Tibial artery (tissue), 4 donors: ENCODE measurements at regions not wholly inside any gene's neighbourhood (a gene's known extent, or its start where the extent isn't known, plus 50 kb on each side); places are given as distances from the start of the nearest gene placed in this dataset.

Source experiments
- DNase-seq, 2 donors: peaks; one replicate each; pipeline ENCODE4 v3.0.0-alpha.2; 2019
- H3K27ac ChIP-seq, 2 donors: fragments of 200-600 bp; sonication (generic) in 1 of 2; 1 replicate in 1 of 2; 2 replicates in 1 of 2; pipeline ENCODE4 v1.5.1; 2018 to 2019; ENCODE audit warnings: mild to moderate bottlenecking in 1 of 2
- H3K27me3 ChIP-seq, 2 donors: fragments of 200-600 bp; sonication (generic) in 1 of 2; one replicate each; pipeline versions ENCODE4 v1.5.1 to v1.6.0; 2016 to 2019
- H3K36me3 ChIP-seq, 3 donors: fragments of 200-600 bp; sonication (generic) in 2 of 3; one replicate each; pipeline ENCODE4 v1.5.1; 2016 to 2019; ENCODE audit warnings: mild to moderate bottlenecking in 2 of 3
- H3K4me1 ChIP-seq, 4 donors: fragments of 200-600 bp; sonication (generic) in 2 of 4; 1 replicate in 3 of 4; 2 replicates in 1 of 4; pipeline ENCODE4 v1.5.1; 2016 to 2019
- H3K4me3 ChIP-seq, 2 donors: fragments of 200-600 bp; sonication (generic) in 1 of 2; 1 replicate in 1 of 2; 2 replicates in 1 of 2; pipeline ENCODE4 v1.5.1; 2018 to 2019; ENCODE audit warnings: mild to moderate bottlenecking in 2 of 2
- H3K9me3 ChIP-seq, 3 donors: fragments of 200-600 bp; sonication (generic) in 1 of 3; one replicate each; pipeline ENCODE4 v1.5.1; 2016 to 2019
- CTCF ChIP-seq, 2 experiments: fragments of 200-600 bp in 1 of 2; fragments of 450-650 bp in 1 of 2; IDR thresholded peaks; one replicate each; pipeline ENCODE4 v1.5.1; 2017 to 2019; ENCODE audit warnings: antibody characterized with exemption in 2 of 2, mild to moderate bottlenecking in 1 of 2, moderate library complexity in 1 of 2
- intact Hi-C: fragments of 100-400 bp; cut with DNase I; formaldehyde crosslinking; loops from one replicate; pipeline ENCODE4 v1.15.0; 2023; ENCODE audit warnings: low total_unique reads

- intact Hi-C loops = no loop called here
- Histone ChIP-seq H3K27ac (no peak overlapping the region), H3K36me3 (no peaks in the 10 kb centered on the region), H3K9me3 (peaks cover 0 to 1% (median 0%) of the 10 kb centered on the region in 3 donors), H3K27me3 (no peaks in the 10 kb centered on the region), H3K4me3 (no peak overlapping the region), H3K4me1 (no peaks in the 10 kb centered on the region)
- no peak for TF ChIP-seq CTCF (IDR thresholded peaks at IDR 0.05)
- no peak for DNase-seq
These were observed 245.9 kb downstream of the IDS start for GRCh38 chrX:149259241-149259640.

- Histone ChIP-seq H3K27ac (no peak overlapping the region), H3K4me1 (peaks cover 0 to 3% (median 0%) of the 10 kb centered on the region in 4 donors), H3K9me3 (no peaks in the 10 kb centered on the region), H3K27me3 (no peaks in the 10 kb centered on the region), H3K4me3 (no peak overlapping the region), H3K36me3 (no peaks in the 10 kb centered on the region)
- intact Hi-C loops = no loop called here
- DNase-seq = no peak
- TF ChIP-seq CTCF (IDR thresholded peaks at IDR 0.05) = no peak
These were observed 249.2 kb downstream of the IDS start for GRCh38 chrX:149255860-149256259.

GRCh38 chrX:149248073-149248625 is 257.0 kb downstream of the IDS start:
- TF ChIP-seq CTCF (IDR thresholded peaks at IDR 0.05) = no peak
- peaks cover 0 to 3% (median 0%) of the 10 kb centered on the region in 4 donors for H3K4me1 ChIP-seq
- intact Hi-C loops = no loop called here

GRCh38 chrX:149230689-149231088 is 274.4 kb downstream of the IDS start:
- Histone ChIP-seq H3K9me3 (peaks cover 0 to 8% (median 0%) of the 10 kb centered on the region in 3 donors), H3K36me3 (no peaks in the 10 kb centered on the region), H3K27ac (no peak overlapping the region), H3K4me3 (no peak overlapping the region), H3K27me3 (no peaks in the 10 kb centered on the region), H3K4me1 (no peaks in the 10 kb centered on the region)
- intact Hi-C loops = no loop called here
- no peak for DNase-seq
- TF ChIP-seq CTCF (IDR thresholded peaks at IDR 0.05) = no peak

More at GRCh38 chrX:149248073-149248625, 257.0 kb downstream of the IDS start:
- Histone ChIP-seq H3K9me3 (no peaks in the 10 kb centered on the region), H3K36me3 (no peaks in the 10 kb centered on the region), H3K4me3 (no peak overlapping the region), H3K27ac (peak overlapping the region in 1 of 2 donors; percentile 5), H3K27me3 (no peaks in the 10 kb centered on the region)
- DNase-seq = no peak

GRCh38 chrX:149223854-149224253 is 281.3 kb downstream of the IDS start:
- peaks cover 0 to 8% (median 0%) of the 10 kb centered on the region in 3 donors for H3K9me3 ChIP-seq
- intact Hi-C loops = no loop called here
- H3K4me3 ChIP-seq = no peak overlapping the region
- no peaks in the 10 kb centered on the region for H3K27me3 ChIP-seq
- no peaks in the 10 kb centered on the region for H3K36me3 ChIP-seq
- no peaks in the 10 kb centered on the region for H3K4me1 ChIP-seq
- TF ChIP-seq CTCF (IDR thresholded peaks at IDR 0.05) = no peak
- no peak for DNase-seq
- no peak overlapping the region for H3K27ac ChIP-seq

- no peaks in the 10 kb centered on the region for H3K36me3 ChIP-seq
- no peak overlapping the region for H3K4me3 ChIP-seq
- intact Hi-C loops = no loop called here
- no peak overlapping the region for H3K27ac ChIP-seq
- H3K27me3 ChIP-seq = no peaks in the 10 kb centered on the region
- no peaks in the 10 kb centered on the region for H3K4me1 ChIP-seq
- peaks cover 0 to 4% (median 0%) of the 10 kb centered on the region in 3 donors for H3K9me3 ChIP-seq
- no peak for DNase-seq
- TF ChIP-seq CTCF (IDR thresholded peaks at IDR 0.05) = no peak
These were observed 283.1 kb downstream of the IDS start for GRCh38 chrX:149222040-149222439.
